GM19239 (cell line): ENCODE measurements at regions not wholly inside any gene's neighbourhood (a gene's known extent, or its start where the extent isn't known, plus 50 kb on each side); places are given as distances from the start of the nearest gene placed in this dataset.
"Not testable (repeated sequence)": the region's sequence is repeated elsewhere in the genome, so short reads cannot be mapped to it uniquely, and the experiment has no call there.

Experiments
- DNase-seq: peaks from one replicate; pipeline ENCODE4 v3.0.0; 2011; ENCODE audit warnings: low spot score; ENCODE audit not compliant: insufficient read length
- FAIRE-seq: peaks from 2 replicates; lab custom pipeline; 2011; peaks lifted over from hg19 to GRCh38; lab: Jason Lieb, UNC

DNA sequence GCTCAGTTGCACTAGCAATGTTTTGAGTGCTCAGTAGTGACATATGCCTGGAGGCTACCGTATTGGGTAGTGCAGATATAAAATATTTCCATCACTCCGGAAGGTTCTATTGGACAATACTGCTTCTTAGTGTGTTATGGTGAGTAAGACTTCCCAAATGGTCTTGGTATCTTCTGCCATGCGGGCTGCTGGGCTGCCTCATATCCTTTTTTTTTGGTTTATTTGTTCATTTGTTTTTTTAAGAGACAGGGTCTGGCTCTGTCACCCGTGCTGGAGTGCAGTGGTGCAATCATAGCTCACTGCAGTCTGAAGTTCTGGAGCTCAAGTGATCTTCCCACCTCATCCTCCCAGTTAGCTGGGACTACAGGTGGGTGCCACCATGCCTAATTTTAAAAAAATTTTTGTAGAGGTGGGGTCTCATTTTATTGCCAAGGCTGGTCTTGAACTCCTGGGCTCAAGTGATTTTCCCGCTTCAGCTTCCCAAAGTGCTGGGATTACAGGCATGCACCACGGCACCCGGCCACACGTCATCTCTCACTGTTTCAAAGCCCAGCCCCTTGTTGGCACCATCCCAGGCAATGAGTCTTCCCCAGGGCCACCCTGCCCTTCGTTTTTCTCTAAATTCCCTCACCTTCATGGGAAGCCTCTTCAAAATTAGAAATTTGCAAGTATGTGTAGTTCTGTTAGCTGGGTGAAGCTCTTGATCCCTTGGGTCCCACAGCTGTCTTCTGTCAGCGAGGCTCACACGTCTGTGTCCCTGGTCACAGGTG is 111.0 kb upstream of the KLF14 start:
- FAIRE-seq (no peak), DNase-seq (no peak)

- DNase-seq, result no peak
- FAIRE-seq, result no peak
Measured at GRCh38 chr7:130845581-130846085, 111.6 kb upstream of the KLF14 start.

DNA sequence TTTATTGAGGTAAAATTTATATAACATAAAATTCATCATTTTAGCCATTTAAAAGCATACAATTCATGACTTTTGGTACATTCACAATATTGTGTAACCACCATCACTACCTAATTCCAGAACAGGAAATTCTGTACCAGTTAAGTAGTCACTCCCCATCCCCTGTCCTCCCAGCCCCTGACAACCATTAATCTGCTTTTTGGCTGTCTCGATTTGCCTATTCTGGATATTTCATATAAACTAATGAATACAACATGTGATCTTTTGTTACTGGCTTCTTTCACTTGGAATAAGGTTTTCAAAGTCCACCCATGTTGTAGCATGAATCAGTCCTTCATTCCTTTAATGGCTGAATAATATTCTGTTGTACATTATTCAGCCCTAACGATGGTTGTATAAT is 115.6 kb upstream of the KLF14 start:
- FAIRE-seq (no peak), DNase-seq (no peak)

DNA sequence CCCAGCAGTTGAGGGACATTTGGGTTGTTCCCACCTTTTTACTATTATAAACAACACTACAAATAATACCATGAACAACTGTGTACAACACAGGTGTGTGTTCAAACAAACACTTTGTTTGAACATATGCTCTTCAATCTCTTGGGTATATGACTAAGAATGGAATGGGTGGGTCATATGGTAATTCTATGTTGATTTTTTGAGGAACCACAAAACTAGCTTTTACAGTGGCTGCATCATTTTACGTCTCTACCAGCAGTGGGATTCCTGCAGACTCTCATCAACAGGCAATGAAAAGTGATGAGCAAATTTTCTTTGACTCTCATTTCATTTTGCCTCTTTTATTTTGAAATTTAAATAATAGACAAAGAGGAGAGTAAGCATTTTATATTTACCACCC is 116.9 kb upstream of the KLF14 start:
- DNase-seq (no peak), FAIRE-seq (no peak)

GRCh38 chr7:130852867-130853266 is 118.9 kb upstream of the KLF14 start:
- DNase-seq, result no peak
- FAIRE-seq, result no peak

DNA sequence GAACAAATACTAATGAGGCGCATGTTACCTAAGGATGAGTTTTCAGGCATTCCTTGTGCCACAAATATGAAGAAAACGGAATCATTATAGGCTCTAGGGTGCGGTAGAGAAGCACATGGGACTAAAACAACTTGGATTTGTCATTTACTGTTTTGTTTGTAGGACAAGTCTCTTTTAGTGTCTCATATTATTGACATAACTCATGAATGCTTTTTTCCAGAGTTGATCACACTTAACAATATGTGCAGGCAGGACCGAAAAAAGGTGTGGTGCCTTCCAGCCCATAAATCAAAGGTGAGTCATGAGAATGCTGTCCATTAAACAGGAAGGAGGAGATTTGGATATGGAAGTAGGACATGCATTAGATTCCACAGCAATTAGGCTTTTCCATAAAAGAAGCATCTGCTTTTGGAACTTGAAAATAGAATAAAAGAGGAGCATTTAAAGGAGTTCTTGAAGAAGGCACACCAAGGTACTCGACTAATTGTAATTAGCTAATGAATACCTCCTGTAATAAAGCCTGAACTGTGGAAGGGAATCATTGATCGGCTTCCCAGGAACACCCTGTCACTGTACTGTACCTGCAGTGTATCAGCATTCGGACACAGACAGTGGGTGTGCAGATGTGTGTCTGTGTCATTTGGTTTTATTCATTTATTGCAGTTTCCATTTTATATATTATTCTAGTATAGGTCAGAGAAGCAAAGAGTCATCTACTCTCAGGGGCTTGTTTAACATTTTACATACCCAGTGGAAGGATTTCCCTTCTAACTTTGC is 119.7 kb upstream of the KLF14 start:
- FAIRE-seq, result no peak
- no peak for DNase-seq

- FAIRE-seq, result no peak
- DNase-seq, result no peak
Measured at GRCh38 chr7:130854481-130854880, 120.5 kb upstream of the KLF14 start.

DNA sequence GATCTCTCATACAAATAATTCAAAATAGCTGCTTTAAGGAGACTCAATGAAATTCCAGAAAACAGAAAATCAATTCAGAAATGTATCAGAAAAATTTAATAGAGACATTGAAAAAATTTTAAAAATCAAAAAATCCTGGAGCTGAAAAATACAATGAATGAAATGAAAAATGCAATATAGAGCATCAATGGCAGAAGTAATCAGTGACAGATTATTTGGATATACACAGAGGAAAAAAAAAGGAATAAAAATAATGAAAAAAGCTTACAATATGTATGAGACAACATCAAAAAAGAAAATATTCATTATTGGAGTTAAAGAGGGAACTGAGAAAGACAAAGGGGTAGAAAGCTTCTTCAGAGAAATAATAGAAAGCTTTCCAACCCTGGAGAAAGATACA is 122.9 kb upstream of the KLF14 start:
- DNase-seq (no peak), FAIRE-seq (no peak)

- FAIRE-seq, DNase-seq: not testable (repeated sequence)
Measured at GRCh38 chr7:130860832-130861231, 126.8 kb upstream of the KLF14 start.

GRCh38 chr7:130865408-130866236 is 131.6 kb upstream of the KLF14 start:
- DNase-seq (no peak), FAIRE-seq (no peak)

DNA sequence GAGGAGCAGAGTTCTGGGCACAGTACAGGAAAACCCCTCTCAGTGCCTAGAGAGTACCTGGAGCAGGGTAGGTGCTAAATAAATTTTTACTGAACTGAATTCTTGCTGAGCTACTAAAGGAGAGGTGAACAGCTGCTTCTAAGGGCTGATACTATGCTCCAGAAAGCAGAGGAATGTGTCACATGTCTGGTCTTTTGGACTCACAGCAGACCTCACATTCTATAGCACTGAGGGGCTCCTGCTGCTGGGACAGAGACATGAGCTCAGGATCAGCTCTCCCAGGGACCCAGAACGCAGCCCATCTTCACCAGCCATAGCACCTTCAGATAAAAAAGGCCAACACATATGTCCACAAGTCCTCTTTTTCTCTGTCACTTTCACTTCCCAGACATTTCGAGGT is 133.0 kb upstream of the KLF14 start:
- DNase-seq, result no peak
- FAIRE-seq, result no peak

DNA sequence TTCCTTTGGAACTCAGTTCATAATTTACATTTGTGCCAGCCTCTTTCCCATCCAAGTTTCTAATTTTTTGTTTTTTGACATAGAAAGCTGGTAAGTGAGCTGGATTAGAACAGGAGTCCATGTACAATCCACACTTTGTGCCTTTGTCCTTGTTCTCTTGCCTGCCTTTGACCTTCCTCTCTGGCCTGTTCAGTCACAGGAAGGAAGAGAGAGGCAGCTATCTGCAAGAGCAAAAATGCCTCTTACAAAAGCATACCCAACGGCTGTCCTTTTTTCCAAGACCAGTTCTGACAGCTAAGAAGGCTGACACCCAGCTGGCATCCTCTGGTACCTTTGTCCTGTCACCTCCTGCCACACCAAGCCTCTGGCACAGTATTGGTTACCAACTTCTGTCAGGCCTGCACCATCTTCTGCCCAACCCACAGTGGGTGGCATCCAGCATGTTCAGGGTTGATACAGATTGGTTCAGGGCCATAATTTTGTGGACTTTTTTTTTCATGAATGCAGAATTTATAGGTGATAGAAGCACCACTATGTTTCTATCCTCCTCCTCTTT is 133.7 kb upstream of the KLF14 start:
- FAIRE-seq (no peak), DNase-seq (no peak)

DNA sequence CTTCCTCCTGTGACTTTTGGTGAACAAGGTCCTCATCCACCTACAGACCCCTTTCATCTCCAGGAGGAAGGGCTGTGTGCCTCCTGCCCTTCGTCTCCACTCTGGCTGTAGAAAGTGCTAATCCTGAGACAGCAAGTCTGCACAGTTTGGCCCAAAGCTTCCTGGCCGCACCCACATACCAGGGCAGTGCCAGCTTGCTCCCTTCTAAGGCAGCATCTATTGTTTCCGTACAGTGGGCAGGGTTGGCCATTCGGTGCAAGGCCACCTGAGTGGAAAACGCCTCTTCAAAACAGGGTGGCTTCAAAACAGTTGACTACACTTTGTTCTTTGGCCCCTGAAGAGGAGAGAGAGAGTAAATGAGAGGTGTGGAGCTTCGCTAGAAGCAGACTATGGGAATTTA is 134.1 kb upstream of the KLF14 start:
- FAIRE-seq, result no peak

GRCh38 chr7:130869918-130870317 is 135.9 kb upstream of the KLF14 start:
- no peak for FAIRE-seq
- no peak for DNase-seq

More for the DNA sequence above, 134.1 kb upstream of the KLF14 start:
- no peak for DNase-seq

DNA sequence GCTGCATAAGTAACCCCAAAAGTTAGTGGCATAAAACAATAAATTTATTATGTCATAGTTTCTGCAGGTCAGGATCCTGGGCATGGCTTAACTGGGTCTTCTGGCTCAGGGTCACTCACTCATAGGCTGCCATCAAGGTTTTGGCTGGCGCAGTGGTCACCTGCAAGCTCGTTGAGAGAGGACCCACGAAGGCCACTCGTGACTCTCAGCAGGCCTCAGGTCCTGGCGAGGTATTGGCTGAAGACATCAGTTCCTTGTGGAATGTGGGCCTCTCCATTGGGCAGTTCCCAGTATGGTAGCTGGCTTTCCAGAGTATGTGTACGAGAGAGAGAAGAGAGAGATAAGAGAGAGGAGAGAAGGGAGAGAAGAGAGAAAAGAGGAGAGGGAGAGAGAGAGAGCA is 138.3 kb upstream of the KLF14 start:
- no peak for DNase-seq

GRCh38 chr7:130872756-130873448 is 138.9 kb upstream of the KLF14 start:
- no peak for FAIRE-seq

More for the DNA sequence above, 138.3 kb upstream of the KLF14 start:
- FAIRE-seq, result no peak

DNA sequence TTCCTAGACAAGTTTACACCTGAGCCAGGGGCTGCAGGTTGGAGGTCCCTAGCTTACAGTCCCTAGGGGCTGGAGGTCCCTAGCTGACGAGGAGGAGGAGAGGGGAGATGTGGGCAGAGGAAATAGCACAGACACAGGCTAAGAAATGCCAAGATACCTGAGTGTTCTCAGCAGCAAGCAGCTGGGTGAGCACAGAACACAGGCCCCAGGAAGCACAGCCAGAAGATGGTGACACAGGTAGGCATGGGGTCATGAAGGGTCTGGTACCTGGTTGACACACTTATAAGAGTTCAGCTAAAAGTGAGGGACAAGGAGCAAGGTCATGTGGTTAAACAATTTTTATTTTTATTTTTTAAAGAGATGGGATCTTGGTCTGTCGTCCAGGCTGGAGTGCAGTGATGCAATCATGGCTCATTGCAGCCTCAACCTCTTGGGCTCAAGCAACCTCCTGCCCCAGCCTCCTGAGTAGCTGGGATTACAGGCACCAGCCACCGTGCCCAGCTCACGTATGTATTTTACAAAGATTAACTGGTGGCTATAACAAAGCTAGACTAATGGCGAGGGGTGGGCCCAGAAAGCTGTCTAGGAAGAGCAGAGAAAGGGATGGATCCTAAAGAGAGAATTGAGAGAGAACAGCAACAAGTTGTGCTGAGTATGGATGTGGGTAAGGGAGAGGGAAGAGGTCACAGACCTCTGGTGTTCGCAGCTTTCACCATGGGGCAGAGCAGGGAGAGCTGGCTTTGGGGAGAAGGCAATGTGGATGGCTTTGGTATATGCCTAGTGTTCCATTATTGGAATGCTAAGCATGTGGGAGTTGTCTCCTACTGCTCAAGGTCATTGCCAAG is 140.3 kb upstream of the KLF14 start:
- FAIRE-seq (no peak), DNase-seq (no peak)

More at GRCh38 chr7:130872756-130873448, 138.9 kb upstream of the KLF14 start:
- DNase-seq, result no peak

GRCh38 chr7:130875265-130875741 is 141.3 kb upstream of the KLF14 start:
- FAIRE-seq, result no peak
- DNase-seq, result peak; percentile 45

- FAIRE-seq (no peak), DNase-seq (no peak)
Measured at GRCh38 chr7:130875901-130876300, 141.9 kb upstream of the KLF14 start.
